IPS DF 4.7 (cell line): ENCODE measurements at regions not wholly inside any gene's neighbourhood (a gene's known extent, or its start where the extent isn't known, plus 50 kb on each side); places are given as distances from the start of the nearest gene placed in this dataset.

Source experiments
- DNase-seq: peaks from one replicate; pipeline ENCODE4 v3.0.0-alpha.2; 2013; ENCODE audit warnings: low spot score; ENCODE audit errors: extremely low read depth

DNA sequence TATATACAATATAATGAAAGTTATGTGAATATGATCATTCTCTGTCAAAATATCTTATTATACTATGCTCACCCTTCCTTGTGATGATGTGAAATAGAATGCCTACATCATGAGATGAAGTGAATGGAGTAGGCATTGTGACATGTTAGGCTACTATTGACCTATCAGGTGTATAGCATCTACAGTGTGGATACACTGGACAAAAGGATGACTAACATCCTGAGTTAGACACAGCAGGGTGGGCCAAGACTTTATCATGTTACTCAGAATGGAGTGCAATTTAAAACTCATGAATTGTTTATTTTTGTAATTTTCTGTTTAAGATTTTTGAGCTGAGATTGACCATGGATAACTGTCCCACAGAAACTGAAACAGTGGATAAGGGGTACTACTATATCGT, 53.4 kb upstream of the NAV3 start:
- DNase-seq: no peak

DNA sequence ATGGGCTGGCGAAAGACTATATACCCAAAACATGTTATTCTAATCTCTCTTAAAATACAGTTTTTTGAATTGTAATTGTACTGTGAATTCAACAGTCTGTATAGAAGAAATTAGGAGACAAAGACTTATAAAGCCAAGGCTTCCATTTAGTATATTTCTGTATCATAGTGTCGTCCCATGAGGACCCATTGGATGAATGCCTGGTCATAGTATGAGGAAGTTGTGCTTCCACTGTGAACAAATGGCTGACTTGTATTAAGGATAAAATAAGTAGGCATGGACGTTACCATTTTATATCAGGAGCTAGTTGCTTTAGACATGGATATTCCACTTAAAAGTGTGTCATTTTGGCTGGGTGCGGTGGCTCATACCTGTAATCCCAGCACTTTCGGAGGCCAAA, 55.9 kb upstream of the NAV3 start:
- DNase-seq: no peak

DNA sequence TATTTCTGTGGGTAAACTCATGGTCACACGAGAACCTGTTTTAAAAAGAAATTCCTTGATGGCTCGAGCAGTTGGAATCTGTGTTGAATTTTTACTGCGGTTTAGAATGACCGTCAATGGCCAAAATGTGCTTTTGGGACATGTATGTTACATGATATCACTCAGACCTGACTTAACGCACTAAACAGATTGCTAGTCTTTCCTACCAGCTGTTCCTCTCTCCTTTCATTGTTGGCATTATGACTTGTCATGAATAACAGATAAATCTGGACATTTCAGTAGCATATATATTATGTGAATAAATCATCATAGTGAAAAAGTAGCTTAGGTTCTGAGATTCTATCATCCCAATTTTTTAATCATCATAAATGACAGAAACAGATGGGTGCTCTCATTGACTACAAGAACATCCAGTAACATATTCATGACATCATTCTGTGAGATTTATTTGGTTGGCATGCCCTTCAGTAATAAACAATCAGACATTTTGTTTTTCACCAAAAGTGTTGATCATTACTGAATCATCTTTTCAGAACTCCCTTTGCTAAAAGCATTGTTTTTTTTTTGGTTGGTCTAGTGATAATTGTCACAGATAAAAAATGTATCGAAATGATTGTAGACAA, 57.9 kb upstream of the NAV3 start:
- DNase-seq: no peak

DNA sequence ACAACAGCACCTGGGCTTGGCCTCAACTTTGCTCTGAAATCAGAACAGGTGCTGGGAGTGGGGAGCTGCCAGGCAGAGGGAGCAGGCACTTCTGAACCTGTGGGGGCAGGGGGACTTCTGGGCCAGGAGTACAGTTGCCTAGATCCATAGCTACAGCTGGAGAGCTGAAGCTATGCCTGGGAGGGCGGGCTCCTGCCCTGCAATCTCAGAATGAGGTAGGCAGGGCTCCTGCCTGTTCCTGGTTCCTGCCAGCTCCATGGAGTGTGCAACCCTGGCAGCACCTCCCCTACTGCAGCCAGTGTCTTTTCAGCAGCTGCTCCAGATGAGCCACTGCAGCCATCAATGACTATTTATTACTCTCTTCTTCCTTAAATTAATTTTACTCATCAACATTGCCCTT, 62.1 kb upstream of the NAV3 start:
- DNase-seq: no peak

DNA sequence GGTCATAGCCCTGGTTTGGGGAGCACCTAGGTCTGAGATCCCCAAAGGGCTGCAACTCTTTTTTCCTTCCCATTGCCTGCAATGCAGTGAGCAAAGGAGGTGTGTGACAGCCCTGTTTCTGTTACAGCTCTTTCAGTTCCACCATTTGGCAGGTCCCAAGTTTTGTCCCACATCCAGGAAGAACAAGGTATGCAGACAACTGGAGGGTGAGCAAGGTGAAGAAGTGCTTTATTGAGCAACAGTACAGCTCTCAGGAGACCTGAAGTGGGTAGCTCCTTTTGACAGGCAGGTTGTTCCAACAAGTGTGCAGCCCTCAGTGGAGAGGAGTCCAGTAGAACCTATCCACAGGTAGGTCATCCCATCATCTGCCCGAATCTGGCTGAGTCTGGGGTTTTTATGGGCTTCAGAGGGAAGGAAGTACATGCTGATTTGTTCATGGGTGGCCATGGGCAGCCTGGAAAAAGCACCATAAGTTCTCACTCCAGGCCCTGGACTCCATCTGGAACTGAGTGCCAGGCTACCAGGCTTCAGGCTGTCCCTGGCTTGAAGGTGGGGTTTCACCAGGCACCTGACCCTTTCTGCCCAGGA, 62.8 kb upstream of the NAV3 start:
- DNase-seq: no peak

DNA sequence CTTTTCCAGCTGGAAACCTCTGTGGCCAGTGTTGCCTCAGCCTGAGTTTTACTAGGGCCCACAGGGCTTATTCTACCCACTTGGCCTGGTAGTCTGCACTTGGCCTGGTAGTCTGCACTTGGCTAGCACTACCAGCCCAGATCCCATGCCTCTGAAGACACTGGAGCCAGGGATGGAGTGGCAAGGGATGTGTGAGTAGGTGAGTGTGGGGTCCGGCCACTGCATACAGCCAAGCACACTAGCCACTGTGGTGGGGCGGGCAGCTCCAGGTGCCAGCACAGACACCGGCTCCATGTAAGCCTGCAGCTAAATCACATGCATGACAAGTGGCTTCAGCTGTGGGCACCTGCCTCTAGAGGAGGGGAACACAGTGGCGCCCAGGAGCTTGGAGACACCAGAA, 63.4 kb upstream of the NAV3 start:
- no peak for DNase-seq

DNA sequence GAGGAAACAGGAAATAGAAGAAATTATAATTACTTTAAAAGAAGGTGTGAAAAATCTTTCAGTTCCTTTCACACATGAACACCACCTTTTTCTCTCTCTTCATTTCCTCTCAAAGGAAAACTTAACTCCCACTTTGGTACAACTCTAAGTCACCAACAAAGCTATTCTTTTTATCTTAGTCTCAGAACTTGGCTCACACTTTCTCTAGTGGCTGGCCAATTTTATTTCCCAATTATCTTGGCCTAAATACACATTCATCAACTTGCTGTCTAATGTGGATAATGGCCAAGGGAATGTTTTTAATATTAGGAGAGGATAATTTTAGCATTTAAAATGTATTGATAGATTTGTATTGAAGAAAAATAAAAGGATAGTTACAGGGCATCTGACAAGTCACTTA, 64.5 kb upstream of the NAV3 start:
- DNase-seq: no peak

DNA sequence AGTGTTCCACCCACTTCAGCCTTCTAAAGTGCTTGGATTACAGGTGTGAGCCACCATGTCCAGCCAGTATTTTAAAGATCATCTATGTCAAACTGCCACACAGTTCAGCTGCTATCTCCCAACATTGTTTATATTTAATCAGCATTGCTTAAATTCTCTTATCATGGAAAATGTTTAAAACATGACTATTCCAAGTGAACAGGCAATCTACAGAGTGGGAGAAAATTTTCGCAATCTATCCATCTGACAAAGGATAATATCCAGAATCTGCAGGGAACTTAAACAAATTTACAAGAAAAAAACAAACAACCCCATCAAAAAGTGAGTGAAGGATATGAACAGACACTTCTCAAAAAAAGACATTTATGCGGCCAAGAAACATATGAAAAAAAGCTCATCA, 69.4 kb upstream of the NAV3 start:
- no peak for DNase-seq

DNA sequence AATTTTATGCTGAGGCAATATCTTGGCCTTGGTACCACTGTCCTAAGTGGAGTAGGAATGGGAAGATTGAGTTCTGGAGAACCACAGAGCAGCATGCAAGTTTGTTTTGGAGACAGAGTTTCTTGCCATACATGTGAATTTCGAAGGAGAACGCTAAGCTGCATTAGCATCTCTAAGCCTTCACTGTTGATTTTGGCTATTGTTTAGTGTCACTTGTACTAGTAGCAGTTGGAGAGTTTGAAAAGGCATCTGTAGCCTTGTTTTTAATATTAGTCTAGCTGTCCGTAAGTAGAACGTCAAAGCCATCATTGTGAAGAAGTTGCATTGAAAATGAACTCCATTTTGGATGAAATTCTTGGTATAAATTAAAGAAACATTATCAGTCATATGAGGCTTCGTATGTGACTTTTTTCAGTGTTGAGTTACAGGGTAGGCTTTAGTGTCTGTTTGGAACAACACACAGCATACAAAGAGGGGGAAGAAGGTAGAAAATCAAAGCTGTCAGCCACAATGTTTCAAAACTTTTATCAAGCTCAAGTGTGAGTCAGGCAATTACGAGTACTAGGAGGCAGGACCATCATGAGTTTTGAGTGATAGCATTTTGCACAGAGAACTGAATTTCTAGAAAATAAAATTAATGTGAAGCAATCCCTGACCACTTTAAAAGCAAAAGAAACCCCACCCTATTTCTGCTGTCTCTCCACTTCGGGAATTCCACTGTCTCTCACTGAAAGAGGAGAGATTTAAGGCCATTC, 70.2 kb upstream of the NAV3 start:
- no peak for DNase-seq

DNA sequence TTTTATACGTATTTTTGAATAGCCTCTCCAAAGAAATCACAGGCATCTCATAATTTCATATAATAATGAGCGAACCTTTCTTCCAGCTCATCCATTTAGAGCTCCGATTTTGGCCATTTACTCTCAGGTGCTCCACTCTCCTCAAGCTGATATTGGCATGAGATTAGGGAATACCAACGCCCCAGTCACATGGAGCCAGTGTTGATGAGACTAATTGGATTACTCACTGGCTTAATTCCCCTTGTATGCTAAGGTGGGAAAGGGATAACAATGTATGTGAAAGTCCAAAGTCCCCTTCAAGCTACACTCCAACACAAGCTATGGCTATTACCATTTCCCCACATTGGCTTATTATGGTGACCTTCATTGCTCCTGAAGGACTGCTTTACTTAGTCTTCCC, 76.6 kb upstream of the NAV3 start:
- no peak for DNase-seq

DNA sequence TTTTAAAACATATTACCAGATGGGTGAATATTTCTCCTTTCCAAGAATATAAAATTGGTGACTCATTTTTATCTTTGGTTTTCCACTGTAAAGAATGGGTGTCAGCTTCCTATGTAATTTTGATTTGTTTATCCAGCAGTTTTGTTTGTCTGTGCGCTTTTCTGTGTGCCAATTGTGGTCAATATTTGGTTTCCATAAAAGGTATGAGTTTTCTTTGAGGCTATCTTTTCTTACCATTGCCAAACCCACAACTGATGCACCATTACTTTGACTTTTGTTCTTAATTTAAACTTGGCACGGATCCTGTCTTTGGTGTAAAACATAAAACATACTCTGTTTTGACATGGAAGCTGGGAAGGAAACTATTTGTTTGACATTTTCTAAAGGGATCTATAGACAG, 78.8 kb upstream of the NAV3 start:
- DNase-seq: no peak

DNA sequence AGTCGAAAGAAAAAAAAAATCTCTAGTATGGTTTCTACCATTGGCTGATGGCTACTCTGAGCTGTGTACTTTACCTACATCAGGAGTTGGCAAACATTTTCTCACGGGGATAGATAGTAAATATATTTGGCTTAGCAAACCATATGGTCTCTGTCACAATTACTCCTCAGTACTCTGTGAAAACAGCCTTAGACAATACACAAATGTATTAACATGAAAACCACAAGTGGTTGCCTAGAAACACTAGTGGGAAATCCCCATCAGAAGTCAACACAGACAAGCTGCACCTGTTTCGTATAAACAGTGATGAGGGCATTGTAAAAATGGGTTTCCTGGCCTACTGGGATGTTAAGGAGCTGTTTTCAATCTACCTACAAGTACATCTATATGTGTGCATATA, 84.6 kb upstream of the NAV3 start:
- no peak for DNase-seq

DNA sequence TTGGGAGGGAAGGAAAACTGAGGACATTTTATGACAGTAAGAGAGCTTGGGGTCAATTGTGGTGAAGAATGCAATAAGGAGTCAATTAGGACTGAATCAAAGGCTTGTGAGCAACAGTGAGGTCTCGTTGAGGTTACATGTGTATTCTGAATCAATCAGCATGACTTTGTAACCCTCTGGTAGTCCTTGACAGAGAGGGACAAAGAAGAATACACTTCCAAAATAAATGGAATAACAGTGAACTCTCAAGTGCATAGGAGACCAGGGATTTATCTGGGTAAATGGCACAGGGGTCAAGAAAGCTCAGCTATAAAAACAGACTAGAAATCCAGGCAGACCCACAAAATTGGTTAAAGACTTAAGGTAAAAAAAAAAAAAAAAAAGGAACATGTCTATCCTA, 85.1 kb upstream of the NAV3 start:
- no peak for DNase-seq

DNA sequence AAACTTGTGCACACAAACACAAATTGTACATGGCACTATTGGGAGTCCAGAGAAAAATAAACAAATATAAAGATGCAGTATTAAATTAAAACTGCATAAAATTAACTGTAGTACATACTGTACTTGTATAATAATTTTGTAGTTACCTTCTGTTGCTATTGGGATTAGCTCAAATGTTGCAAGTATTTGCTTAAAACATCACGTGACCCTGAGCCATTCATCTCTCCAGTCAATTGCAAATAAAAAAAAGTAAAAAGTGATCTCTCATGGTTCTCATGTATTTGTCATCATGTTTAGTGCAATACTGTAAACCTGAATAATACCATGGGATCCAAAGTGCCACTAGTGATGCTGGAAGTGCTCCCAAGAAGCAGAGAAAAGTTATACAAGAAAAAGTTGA, 88.1 kb upstream of the NAV3 start:
- no peak for DNase-seq

DNA sequence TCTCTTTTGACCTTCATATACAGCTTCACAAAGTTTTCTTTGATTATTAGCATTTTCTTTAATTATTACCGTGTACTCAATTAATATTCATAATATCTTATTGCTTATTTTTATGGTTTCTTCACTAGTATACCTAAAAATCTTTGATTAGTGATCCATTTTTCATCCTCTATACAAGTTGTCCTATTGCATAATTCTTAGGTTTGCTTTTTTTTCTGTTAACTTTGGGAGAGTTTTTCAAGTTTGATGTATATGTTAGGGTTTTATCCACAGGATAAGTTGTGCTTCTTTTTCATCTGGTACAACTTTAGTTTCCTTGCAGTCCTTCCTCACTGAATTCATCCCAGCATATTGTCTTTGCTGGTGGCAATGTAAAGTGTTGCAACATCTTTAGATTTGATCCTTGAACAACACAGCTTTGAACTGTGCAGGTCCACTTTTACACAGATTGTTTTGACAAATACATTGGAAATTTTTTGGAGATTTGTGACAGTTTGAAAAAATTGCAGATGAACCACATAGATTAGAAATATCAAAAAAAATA, 88.6 kb upstream of the NAV3 start:
- DNase-seq: no peak

DNA sequence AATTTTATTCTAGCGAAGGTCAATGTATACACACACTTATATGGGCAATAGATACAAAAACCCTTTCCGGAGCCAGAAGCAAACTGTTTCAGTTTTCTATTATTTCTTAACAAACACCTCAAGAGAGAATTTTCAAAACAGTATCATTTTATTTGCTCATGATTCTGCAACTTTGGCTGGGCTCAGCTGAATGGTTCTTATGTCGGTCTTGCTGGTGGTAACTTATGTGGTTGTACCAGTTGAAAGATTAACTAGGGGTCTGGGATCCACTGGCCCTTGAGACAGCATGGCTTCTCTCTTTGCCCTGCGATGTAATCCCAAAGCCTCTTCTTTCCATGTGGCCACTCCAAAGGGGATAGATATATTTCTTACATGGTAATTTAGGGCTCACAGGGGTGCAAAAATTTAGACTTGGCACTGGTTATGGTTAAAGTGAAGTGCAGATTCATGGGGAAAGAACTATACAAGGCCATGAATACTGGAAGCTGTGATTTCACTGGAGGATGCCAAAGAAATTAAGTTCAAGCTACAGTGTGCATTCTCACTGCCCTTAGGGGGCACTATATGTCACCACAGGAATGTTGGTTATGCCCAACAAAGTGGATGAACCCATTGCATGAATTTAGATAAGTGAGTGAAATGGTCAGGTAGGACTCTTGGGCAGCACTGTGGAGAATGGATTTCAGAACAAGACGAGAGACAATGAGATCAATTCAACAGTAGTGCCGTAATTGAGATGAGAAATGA, 94.3 kb upstream of the NAV3 start:
- no peak for DNase-seq

DNA sequence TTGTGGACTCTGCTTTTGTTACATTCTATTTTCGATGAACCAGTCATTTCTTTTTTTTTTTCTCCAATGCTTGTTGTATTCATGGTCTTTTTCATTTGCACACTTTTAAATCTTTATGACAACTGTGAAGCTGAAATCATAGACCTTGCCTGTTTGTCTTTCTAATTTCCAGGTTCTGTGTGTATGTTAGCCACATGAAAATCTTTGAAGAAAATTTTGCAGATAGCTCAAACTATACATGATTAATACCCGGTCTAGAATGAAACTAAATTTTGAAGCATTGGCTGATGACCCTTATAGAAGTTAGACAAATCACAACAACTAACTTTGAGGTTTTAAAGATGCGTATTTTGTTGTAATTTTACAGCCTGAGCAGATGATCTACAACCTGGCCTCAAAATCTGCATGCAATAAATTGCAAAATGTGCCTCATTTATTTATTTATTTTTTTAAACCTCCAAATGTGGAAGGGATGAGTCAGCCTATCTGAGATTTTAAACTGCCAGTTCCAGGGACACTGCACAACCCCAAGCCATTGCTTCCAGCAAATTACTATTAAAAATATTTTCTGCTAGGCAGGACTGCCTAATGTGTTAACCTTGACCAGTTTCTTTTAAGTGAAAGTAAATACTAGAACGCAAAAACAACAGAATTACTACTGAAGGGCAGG, 96.3 kb upstream of the NAV3 start:
- DNase-seq: no peak

DNA sequence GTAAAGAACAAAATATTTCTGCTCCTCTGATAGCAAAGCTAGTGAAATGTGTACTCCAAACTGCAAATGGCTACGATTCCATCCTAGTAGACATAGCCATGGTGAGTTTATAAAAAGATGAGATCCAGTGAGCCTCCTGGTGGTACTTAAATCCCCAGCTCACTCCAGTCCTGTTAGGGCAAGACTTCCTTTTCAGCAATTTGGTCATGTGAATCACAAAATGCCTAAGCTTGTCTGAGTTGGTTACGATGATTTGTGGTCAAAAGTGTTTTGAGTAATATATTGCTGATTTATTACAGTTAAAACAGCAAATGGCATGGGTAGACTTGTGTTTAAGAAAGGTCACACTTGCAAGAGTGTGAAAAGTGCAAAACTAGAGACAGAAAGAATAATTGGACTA, 102.7 kb upstream of the NAV3 start:
- DNase-seq: no peak

DNA sequence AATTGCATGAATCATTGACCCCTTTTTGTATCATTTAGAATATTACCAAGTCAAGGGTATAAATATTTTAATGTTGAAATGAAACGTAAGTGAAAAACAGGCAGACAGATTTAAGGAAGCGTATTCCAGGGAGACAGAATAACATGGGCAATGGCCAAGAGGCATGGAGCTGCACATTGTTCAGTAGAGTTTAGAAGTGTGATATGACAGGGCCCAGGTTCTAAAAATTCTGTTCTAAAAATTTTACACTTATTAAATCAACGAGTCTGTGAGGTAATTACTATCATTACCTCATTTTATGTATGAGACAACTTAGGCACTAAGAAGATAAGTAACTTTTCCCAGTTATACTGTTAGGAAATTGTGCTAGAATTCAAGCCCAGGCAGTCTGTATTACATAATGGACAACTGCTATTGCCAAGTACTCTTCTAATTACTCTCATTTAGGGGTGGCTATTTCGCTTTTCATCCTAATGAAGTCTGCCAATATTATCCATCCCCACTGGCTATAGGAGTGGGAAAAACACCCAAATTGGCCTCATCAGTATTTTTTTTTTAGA, 103.2 kb upstream of the NAV3 start:
- no peak for DNase-seq

DNA sequence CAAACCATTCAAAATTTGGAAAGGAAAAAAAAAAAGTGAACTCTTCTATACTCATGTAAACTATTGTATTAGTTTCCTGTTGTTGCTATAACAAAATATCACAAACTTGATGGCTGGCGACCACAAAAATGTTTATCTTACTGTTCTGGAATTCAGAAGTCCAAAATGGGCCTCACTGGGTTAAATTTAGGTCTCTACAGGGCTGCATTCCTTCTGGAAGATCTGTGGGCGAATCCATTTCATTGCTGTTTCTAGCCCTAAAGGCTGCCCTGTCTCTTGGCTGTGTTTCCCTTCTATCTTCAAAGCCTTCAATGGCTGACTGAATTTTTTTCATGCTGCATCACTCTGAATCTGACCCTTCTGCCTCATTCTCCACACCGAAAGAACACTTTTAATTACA, 105.1 kb upstream of the NAV3 start:
- DNase-seq: no peak

DNA sequence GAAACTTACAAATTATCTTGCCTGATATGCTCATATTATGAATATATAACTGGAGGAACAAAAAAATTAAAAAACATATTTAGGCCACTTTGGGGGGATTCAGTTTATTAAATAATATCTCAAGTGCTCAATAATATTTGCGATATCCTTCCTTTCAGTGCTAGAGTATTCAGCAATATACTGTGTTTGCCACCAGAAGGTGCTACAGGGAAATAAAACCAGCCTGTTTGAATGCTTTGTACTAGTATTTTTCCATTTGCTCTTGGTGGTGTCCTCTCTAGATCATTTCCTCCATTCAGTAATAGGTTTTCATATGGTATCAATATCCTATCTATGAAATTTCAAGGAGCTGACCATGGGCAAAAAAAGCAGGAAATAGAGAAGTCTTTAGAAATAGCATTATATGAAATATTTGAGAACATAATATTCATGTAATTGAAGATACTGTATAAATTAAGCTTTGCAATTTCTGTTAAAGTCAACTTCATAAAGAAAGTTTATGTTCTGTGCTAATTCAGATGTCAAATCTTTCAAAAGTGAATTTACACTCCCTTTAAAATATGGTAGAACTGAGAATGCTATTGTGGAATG, 106.2 kb upstream of the NAV3 start:
- DNase-seq: peak; percentile 30
